H9 (cell line): ENCODE measurements at regions not wholly inside any gene's neighbourhood (a gene's known extent, or its start where the extent isn't known, plus 50 kb on each side); places are given as distances from the start of the nearest gene placed in this dataset.

ENCODE experiments used
- DNase-seq: peaks from one replicate; pipeline ENCODE4 v3.0.0-alpha.2; 2017
- H2AFZ ChIP-seq: one replicate; pipeline ENCODE4 v1.6.1; 2013; ENCODE audit warnings: mild to moderate bottlenecking, low read length, control low read depth, moderate library complexity
- H2AK5ac ChIP-seq: 2 replicates; pipeline ENCODE4 v1.6.1; 2013; ENCODE audit warnings: low read length, control low read depth, mixed read lengths; ENCODE audit not compliant: insufficient read length
- H2BK120ac ChIP-seq: one replicate; pipeline ENCODE4 v1.6.1; 2013; ENCODE audit warnings: low read depth, mild to moderate bottlenecking, low read length, control low read depth, inconsistent platforms; ENCODE audit not compliant: poor library complexity, severe bottlenecking
- H2BK12ac ChIP-seq: 2 replicates; pipeline ENCODE4 v1.6.1; 2013; ENCODE audit warnings: low read length, control low read depth, mixed read lengths, low read depth; ENCODE audit not compliant: insufficient read length
- H2BK15ac ChIP-seq: 2 replicates; pipeline ENCODE4 v1.6.1; 2013; ENCODE audit warnings: low read depth, low read length, control low read depth
- H2BK20ac ChIP-seq: one replicate; pipeline ENCODE4 v1.6.1; 2013; ENCODE audit warnings: low read depth, mild to moderate bottlenecking, low read length, control low read depth, inconsistent platforms; ENCODE audit not compliant: poor library complexity, severe bottlenecking
- H2BK5ac ChIP-seq: 2 replicates; pipeline ENCODE4 v1.6.1; 2013; ENCODE audit warnings: low read length, control low read depth, mixed read lengths; ENCODE audit not compliant: insufficient read length
- H3K14ac ChIP-seq: 2 replicates; pipeline ENCODE4 v1.6.1; 2013; ENCODE audit warnings: low read length, control low read depth; ENCODE audit not compliant: insufficient read depth
- H3K18ac ChIP-seq: 2 replicates; pipeline ENCODE4 v1.6.1; 2013; ENCODE audit warnings: low read depth, mild to moderate bottlenecking, mixed read lengths, low read length, control low read depth; ENCODE audit not compliant: insufficient read length
- H3K23ac ChIP-seq: 2 replicates; pipeline ENCODE4 v1.6.1; 2013; ENCODE audit warnings: low read length, control low read depth, mixed read lengths, low read depth; ENCODE audit not compliant: insufficient read length
- H3K23me2 ChIP-seq: 2 replicates; pipeline ENCODE4 v1.6.1; 2013; ENCODE audit warnings: low read depth, mild to moderate bottlenecking, mixed read lengths, low read length, control low read depth; ENCODE audit not compliant: insufficient read length, poor library complexity, severe bottlenecking
- H3K27ac ChIP-seq: 2 replicates; pipeline ENCODE4 v1.5.1; 2013; ENCODE audit warnings: low read length, control low read depth, mixed read lengths, low read depth; ENCODE audit not compliant: insufficient read length
- H3K27me3 ChIP-seq: 2 replicates; pipeline ENCODE4 v1.6.1; 2013; ENCODE audit warnings: low read length, control low read depth, inconsistent platforms; ENCODE audit not compliant: insufficient read depth
- H3K4ac ChIP-seq: 2 replicates; pipeline ENCODE4 v1.6.1; 2013; ENCODE audit warnings: low read depth, mild to moderate bottlenecking, control low read depth, inconsistent platforms, low read length, moderate library complexity
- H3K4me1 ChIP-seq: 2 replicates; pipeline ENCODE4 v1.6.1; 2013; ENCODE audit warnings: low read length, control low read depth, inconsistent platforms; ENCODE audit not compliant: insufficient read depth
- H3K4me2 ChIP-seq: 2 replicates; pipeline ENCODE4 v1.6.1; 2013; ENCODE audit warnings: low read length, control low read depth, mixed read lengths; ENCODE audit not compliant: insufficient read length, insufficient read depth
- H3K56ac ChIP-seq: 2 replicates; pipeline ENCODE4 v1.6.1; 2013; ENCODE audit warnings: low read depth, mild to moderate bottlenecking, mixed read lengths, low read length, control low read depth; ENCODE audit not compliant: insufficient read length
- H3K79me1 ChIP-seq: 2 replicates; pipeline ENCODE4 v1.6.1; 2013; ENCODE audit warnings: low read depth, mild to moderate bottlenecking, moderate library complexity, low read length, control low read depth, inconsistent platforms; ENCODE audit not compliant: insufficient read depth, poor library complexity, severe bottlenecking
- H3K79me2 ChIP-seq: 2 replicates; pipeline ENCODE4 v1.6.1; 2013; ENCODE audit warnings: low read length, control low read depth, inconsistent platforms; ENCODE audit not compliant: insufficient read depth
- H3K9ac ChIP-seq: 2 replicates; pipeline ENCODE4 v1.6.1; 2013; ENCODE audit warnings: low read length, control low read depth, mixed read lengths; ENCODE audit not compliant: insufficient read length; ENCODE audit errors: extremely low read depth
- H3K9me3 ChIP-seq: one replicate; pipeline ENCODE4 v1.6.1; 2013; ENCODE audit warnings: low read depth, low read length, inconsistent platforms; ENCODE audit not compliant: control insufficient read depth
- H3T11ph ChIP-seq: one replicate; pipeline ENCODE4 v1.6.1; 2013; ENCODE audit warnings: mild to moderate bottlenecking, low read length, control low read depth, inconsistent platforms
- H4K20me1 ChIP-seq: one replicate; pipeline ENCODE4 v1.6.1; 2013; ENCODE audit not compliant: control insufficient read depth, insufficient read length, insufficient read depth
- H4K5ac ChIP-seq: 2 replicates; pipeline ENCODE4 v1.6.1; 2013; ENCODE audit warnings: low read depth, mild to moderate bottlenecking, mixed read lengths, low read length, control low read depth; ENCODE audit not compliant: insufficient read length
- H4K8ac ChIP-seq: replicated peaks from 2 replicates; pipeline ENCODE4 v1.6.1; 2013; ENCODE audit warnings: low read length, control low read depth, mixed read lengths, low read depth; ENCODE audit not compliant: insufficient read length
- H4K91ac ChIP-seq: 2 replicates; pipeline ENCODE4 v1.6.1; 2013; ENCODE audit warnings: low read depth, mild to moderate bottlenecking, moderate library complexity, mixed read lengths, low read length, control low read depth; ENCODE audit not compliant: insufficient read length
- H3K27ac Mint-ChIP-seq, 3 experiments: 2 replicates in 2 of 3; 3 replicates in 1 of 3; pipeline ENCODE4 v1.8.0; 2020 to 2021; ENCODE audit warnings: mixed read lengths in 3 of 3, mild to moderate bottlenecking in 1 of 3, moderate library complexity in 1 of 3
- H3K27me3 Mint-ChIP-seq: 2 replicates; pipeline ENCODE4 v1.8.0; 2021; ENCODE audit warnings: low read depth, mild to moderate bottlenecking, moderate library complexity, mixed read lengths
- H3K36me3 Mint-ChIP-seq, 3 experiments: 2 replicates in 2 of 3; 3 replicates in 1 of 3; pipeline ENCODE4 v1.8.0; 2020 to 2021; ENCODE audit warnings: low read depth in 3 of 3, mixed read lengths in 3 of 3; ENCODE audit not compliant: insufficient read depth in 1 of 3
- H3K4me1 Mint-ChIP-seq, 2 experiments: 2 replicates each; pipeline ENCODE4 v1.8.0; 2020; ENCODE audit warnings: mixed read lengths in 2 of 2
- H3K4me3 Mint-ChIP-seq, 2 experiments: 2 replicates in 1 of 2; 3 replicates in 1 of 2; pipeline ENCODE4 v1.8.0; 2020 to 2021; ENCODE audit warnings: mild to moderate bottlenecking in 2 of 2, mixed read lengths in 2 of 2, moderate library complexity in 1 of 2
- H3K9me3 Mint-ChIP-seq, 2 experiments: 2 replicates in 1 of 2; 3 replicates in 1 of 2; pipeline ENCODE4 v1.8.0; 2020; ENCODE audit warnings: mild to moderate bottlenecking in 2 of 2, mixed read lengths in 2 of 2, moderate library complexity in 1 of 2
- CTCF ChIP-seq: fragments of 200-600 bp; sonication (generic); conservative IDR thresholded peaks from 3 replicates; pipeline ENCODE4 v1.8.0; 2021; ENCODE audit warnings: antibody characterized with exemption, mild to moderate bottlenecking
- WGBS: extraction: QIAGEN DNeasy Blood & Tissue Kit; methylation state at CpG from one replicate; pipeline ENCODE4 v1.1.7; 2013; ENCODE audit warnings: missing lambda C conversion rate, low lambda C conversion rate, mixed read lengths; ENCODE audit not compliant: insufficient read length; ENCODE audit errors: extremely low coverage; 5-methylcytosine and 5-hydroxymethylcytosine counted together

GRCh38 chr3:79820089-79820488 lies 52.3 kb upstream of the ROBO1 start:
- Histone ChIP-seq H3K23me2 (no peaks in the 10 kb centered on the region), H3T11ph (no peak overlapping the region), H3K4ac (no peak overlapping the region), H3K4me2 (no peak overlapping the region), H3K79me2 (no peaks in the 10 kb centered on the region), H2BK15ac (no peak overlapping the region), H3K56ac (no peak overlapping the region), H3K4me1 (no peaks in the 10 kb centered on the region), H3K9me3 (no peaks in the 10 kb centered on the region), H3K23ac (no peak overlapping the region), H3K79me1 (no peaks in the 10 kb centered on the region), H4K91ac (no peak overlapping the region), H2BK120ac (no peak overlapping the region), H3K27ac (no peak overlapping the region), H2AK5ac (no peak overlapping the region), H2AFZ (no peak overlapping the region), H2BK12ac (no peak overlapping the region), H4K20me1 (no peaks in the 10 kb centered on the region), H2BK20ac (no peak overlapping the region), H3K27me3 (no peaks in the 10 kb centered on the region), H3K9ac (no peak overlapping the region), H3K14ac (no peak overlapping the region), H4K5ac (no peak overlapping the region), H3K18ac (no peak overlapping the region), H2BK5ac (no peak overlapping the region), H4K8ac (no peak overlapping the region)
- Mint-ChIP-seq H3K27me3 (no peaks in the 10 kb centered on the region), H3K4me3 (no peak overlapping the region), H3K9me3 (peaks cover 14 to 15% of the 10 kb centered on the region in 2 experiments), H3K27ac (no peak overlapping the region), H3K36me3 (peaks cover 0 to 16% (median 5%) of the 10 kb centered on the region in 3 experiments; a peak in 4 of 7 replicates), H3K4me1 (peaks cover 4% of the 10 kb centered on the region in 2 experiments; a peak in 3 of 4 replicates)
- WGBS, result 100% methylated on average over 1 of the region's 4 CpGs
- TF ChIP-seq CTCF, result no peak
- DNase-seq, result no peak
